Middle frontal gyrus (tissue), 1 donor: ENCODE measurements at regions not wholly inside any gene's neighbourhood (a gene's known extent, or its start where the extent isn't known, plus 50 kb on each side); places are given as distances from the start of the nearest gene placed in this dataset.

ENCODE experiments used
- DNase-seq: peaks from one replicate; pipeline ENCODE4 v3.0.0-alpha.2; 2015; ENCODE audit warnings: low spot score; ENCODE audit errors: extremely low spot score

GRCh38 chr9:10983251-10983650 lies 370.4 kb upstream of the PTPRD start:
- no peak for DNase-seq

GRCh38 chr9:10999646-11000045 lies 386.8 kb upstream of the PTPRD start:
- no peak for DNase-seq

GRCh38 chr9:11001546-11001945 lies 388.7 kb upstream of the PTPRD start:
- DNase-seq, result no peak

- DNase-seq, result no peak
Measured at GRCh38 chr9:11002705-11003104, 389.9 kb upstream of the PTPRD start.

GRCh38 chr9:11003836-11004235 lies 391.0 kb upstream of the PTPRD start:
- no peak for DNase-seq

GRCh38 chr9:11011696-11012095 lies 398.9 kb upstream of the PTPRD start:
- DNase-seq, result no peak

GRCh38 chr9:11016081-11016480 lies 403.3 kb upstream of the PTPRD start:
- DNase-seq, result no peak

- no peak for DNase-seq
Measured at GRCh38 chr9:11023201-11023600, 410.4 kb upstream of the PTPRD start.

GRCh38 chr9:11025775-11026174 lies 413.0 kb upstream of the PTPRD start:
- DNase-seq, result no peak

GRCh38 chr9:11038366-11038765 lies 425.6 kb upstream of the PTPRD start:
- no peak for DNase-seq

- DNase-seq, result no peak
Measured at GRCh38 chr9:11039006-11039405, 426.2 kb upstream of the PTPRD start.

- no peak for DNase-seq
Measured at GRCh38 chr9:11045589-11045988, 432.8 kb upstream of the PTPRD start.

GRCh38 chr9:11063263-11063662 lies 450.5 kb upstream of the PTPRD start:
- no peak for DNase-seq

- no peak for DNase-seq
Measured at GRCh38 chr9:11064909-11065308, 452.1 kb upstream of the PTPRD start.

GRCh38 chr9:11072176-11072575 lies 459.4 kb upstream of the PTPRD start:
- no peak for DNase-seq

GRCh38 chr9:11086561-11086960 lies 473.8 kb upstream of the PTPRD start:
- DNase-seq, result no peak

- no peak for DNase-seq
Measured at GRCh38 chr9:11088821-11089374, 476.1 kb upstream of the PTPRD start.

GRCh38 chr9:11092974-11093373 lies 480.2 kb upstream of the PTPRD start:
- DNase-seq, result no peak

GRCh38 chr9:11097020-11097419 lies 484.2 kb upstream of the PTPRD start:
- DNase-seq, result no peak

- no peak for DNase-seq
Measured at GRCh38 chr9:11103525-11103924, 490.7 kb upstream of the PTPRD start.

GRCh38 chr9:11107196-11107595 lies 494.4 kb upstream of the PTPRD start:
- DNase-seq, result no peak

- DNase-seq, result no peak
Measured at GRCh38 chr9:11128156-11128555, 515.4 kb upstream of the PTPRD start.

- DNase-seq, result no peak
Measured at GRCh38 chr9:11135851-11136250, 523.0 kb upstream of the PTPRD start.

GRCh38 chr9:11141357-11141756 lies 528.6 kb upstream of the PTPRD start:
- DNase-seq, result no peak
